HepG2 (cell line): ENCODE measurements at regions not wholly inside any gene's neighbourhood (a gene's known extent, or its start where the extent isn't known, plus 50 kb on each side); places are given as distances from the start of the nearest gene placed in this dataset.

Experiments used
- ARHGAP35 ChIP-seq: sonication (generic); formaldehyde crosslinking; IDR thresholded peaks from 2 replicates; pipeline ENCODE4 v1.9.0; 2022; ENCODE audit warnings: mild to moderate bottlenecking, inconsistent platforms, moderate library complexity, missing genetic modification reagents, borderline replicate concordance
- HMG20A ChIP-seq: IDR thresholded peaks from 2 replicates; pipeline ENCODE4 v1.6.1; 2016; ENCODE audit warnings: borderline replicate concordance
- SMC3 ChIP-seq: IDR thresholded peaks from 2 replicates; pipeline ENCODE4 v1.6.1; 2011; ENCODE audit warnings: low read length, improper control_type of control experiment
- ZBTB20 ChIP-seq: sonication (generic); formaldehyde crosslinking; IDR thresholded peaks from 2 replicates; pipeline ENCODE4 v1.8.1; 2023; ENCODE audit warnings: missing genetic modification reagents, low read depth, mild to moderate bottlenecking, borderline replicate concordance
- TF ChIP-seq, protein P1 (sequence below), 2 experiments: sonication (generic) in 1 of 2; formaldehyde crosslinking in 1 of 2; IDR thresholded peaks; 2 replicates each; pipeline versions ENCODE4 v1.4.0 to v1.6.1; 2016 to 2020; ENCODE audit warnings: borderline replicate concordance in 1 of 2, low read depth in 1 of 2, mild to moderate bottlenecking in 1 of 2, missing genetic modification reagents in 1 of 2
- TF ChIP-seq, protein P2 (sequence below): sonication (generic); formaldehyde crosslinking; IDR thresholded peaks from 2 replicates; pipeline ENCODE4 v1.4.0; 2020; ENCODE audit warnings: mild to moderate bottlenecking, missing genetic modification reagents
- TF ChIP-seq, protein P3 (sequence below): sonication (generic); formaldehyde crosslinking; IDR thresholded peaks from 2 replicates; pipeline ENCODE4 v1.8.0; 2022; ENCODE audit warnings: mild to moderate bottlenecking, missing genetic modification reagents, moderate library complexity

DNA sequence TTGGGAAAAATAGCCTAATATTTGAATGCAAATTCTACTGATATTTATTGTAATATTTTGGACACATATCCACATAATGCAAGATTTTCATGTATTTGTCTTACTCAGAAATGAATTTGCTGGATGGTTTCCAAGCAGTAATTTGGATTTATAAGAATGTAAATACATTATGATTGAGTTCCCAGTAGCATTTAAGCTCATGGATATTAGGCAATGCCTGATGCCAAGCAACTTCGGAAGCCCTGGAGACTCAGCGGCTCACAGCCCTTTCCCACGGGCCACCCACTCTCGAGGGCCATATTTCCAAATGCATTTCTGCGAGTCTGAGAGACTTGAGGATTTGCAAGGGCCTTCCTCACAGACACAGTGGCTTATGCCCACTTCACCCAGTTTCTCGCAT lies 62.1 kb upstream of the MYOCD start:
- TF ChIP-seq, protein P1, sequence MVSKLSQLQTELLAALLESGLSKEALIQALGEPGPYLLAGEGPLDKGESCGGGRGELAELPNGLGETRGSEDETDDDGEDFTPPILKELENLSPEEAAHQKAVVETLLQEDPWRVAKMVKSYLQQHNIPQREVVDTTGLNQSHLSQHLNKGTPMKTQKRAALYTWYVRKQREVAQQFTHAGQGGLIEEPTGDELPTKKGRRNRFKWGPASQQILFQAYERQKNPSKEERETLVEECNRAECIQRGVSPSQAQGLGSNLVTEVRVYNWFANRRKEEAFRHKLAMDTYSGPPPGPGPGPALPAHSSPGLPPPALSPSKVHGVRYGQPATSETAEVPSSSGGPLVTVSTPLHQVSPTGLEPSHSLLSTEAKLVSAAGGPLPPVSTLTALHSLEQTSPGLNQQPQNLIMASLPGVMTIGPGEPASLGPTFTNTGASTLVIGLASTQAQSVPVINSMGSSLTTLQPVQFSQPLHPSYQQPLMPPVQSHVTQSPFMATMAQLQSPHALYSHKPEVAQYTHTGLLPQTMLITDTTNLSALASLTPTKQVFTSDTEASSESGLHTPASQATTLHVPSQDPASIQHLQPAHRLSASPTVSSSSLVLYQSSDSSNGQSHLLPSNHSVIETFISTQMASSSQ (IDR thresholded peaks at IDR 0.05; ENCODE audit: low read depth): no peak
- TF ChIP-seq, protein P1 (CRISPR knock-in tag; IDR thresholded peaks at IDR 0.05; ENCODE audit: borderline replicate concordance): no peak
- no peak for TF ChIP-seq ZBTB20
- TF ChIP-seq ARHGAP35 (CRISPR knock-in tag): no peak
- TF ChIP-seq, protein P2, sequence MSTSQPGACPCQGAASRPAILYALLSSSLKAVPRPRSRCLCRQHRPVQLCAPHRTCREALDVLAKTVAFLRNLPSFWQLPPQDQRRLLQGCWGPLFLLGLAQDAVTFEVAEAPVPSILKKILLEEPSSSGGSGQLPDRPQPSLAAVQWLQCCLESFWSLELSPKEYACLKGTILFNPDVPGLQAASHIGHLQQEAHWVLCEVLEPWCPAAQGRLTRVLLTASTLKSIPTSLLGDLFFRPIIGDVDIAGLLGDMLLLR (CRISPR knock-in tag): no peak
- TF ChIP-seq, protein P3, sequence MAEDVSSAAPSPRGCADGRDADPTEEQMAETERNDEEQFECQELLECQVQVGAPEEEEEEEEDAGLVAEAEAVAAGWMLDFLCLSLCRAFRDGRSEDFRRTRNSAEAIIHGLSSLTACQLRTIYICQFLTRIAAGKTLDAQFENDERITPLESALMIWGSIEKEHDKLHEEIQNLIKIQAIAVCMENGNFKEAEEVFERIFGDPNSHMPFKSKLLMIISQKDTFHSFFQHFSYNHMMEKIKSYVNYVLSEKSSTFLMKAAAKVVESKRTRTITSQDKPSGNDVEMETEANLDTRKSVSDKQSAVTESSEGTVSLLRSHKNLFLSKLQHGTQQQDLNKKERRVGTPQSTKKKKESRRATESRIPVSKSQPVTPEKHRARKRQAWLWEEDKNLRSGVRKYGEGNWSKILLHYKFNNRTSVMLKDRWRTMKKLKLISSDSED: no peak
- no peak for TF ChIP-seq SMC3
- no peak for TF ChIP-seq HMG20A
